Amniotic epithelial cell (primary cell): ENCODE measurements at regions not wholly inside any gene's neighbourhood (a gene's known extent, or its start where the extent isn't known, plus 50 kb on each side); places are given as distances from the start of the nearest gene placed in this dataset.

ENCODE experiments used
- DNase-seq: peaks from one replicate; pipeline ENCODE4 v3.0.0-alpha.2; 2010; ENCODE audit warnings: low read depth

- DNase-seq: no peak
Measured at GRCh38 chr13:109440320-109440719, 346.1 kb downstream of the IRS2 start.

- DNase-seq: no peak
Measured at GRCh38 chr13:109439813-109440212, 346.6 kb downstream of the IRS2 start.

DNA sequence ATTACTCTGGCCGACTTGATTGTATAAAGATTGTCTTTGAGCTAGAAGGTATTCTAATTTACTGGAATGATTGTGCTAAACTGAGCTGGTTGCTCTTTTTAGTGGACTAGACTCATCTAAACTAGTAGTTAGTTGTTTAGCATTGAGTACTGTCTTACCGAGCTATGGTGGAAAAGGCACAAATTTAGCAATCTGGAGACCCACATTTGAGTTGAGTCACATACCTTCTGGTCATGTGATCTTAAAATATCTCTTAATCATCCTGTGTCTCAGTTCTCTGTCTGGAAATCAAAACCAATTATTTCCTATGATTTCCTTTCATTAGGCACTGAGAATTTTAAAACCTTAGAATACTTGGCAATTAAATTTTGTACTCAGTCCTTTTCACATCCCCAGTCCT lies 349.5 kb downstream of the IRS2 start:
- no peak for DNase-seq

- DNase-seq: no peak
Measured at GRCh38 chr13:109436055-109436622, 350.2 kb downstream of the IRS2 start.

GRCh38 chr13:109431217-109431616 lies 355.2 kb downstream of the IRS2 start:
- no peak for DNase-seq

DNA sequence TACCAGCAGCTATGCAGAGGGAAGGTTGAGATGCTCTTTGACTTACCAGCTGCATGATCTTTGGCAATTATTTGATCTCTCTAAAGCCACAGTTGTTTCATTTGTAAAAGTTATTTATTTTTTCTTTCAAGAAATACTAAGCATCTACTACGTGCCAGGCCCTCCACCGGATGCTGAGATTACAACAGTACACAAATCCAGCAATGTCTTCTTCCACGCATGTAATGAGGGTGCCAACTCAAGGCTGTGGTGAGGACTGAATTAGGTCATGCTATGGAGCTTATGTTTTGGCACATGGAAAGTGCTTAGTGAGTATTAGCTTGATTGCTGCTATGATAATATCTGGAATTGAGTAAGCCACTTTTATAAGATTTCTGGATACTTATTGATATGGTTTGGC lies 358.2 kb downstream of the IRS2 start:
- DNase-seq: no peak

GRCh38 chr13:109427695-109428094 lies 358.7 kb downstream of the IRS2 start:
- DNase-seq: no peak

DNA sequence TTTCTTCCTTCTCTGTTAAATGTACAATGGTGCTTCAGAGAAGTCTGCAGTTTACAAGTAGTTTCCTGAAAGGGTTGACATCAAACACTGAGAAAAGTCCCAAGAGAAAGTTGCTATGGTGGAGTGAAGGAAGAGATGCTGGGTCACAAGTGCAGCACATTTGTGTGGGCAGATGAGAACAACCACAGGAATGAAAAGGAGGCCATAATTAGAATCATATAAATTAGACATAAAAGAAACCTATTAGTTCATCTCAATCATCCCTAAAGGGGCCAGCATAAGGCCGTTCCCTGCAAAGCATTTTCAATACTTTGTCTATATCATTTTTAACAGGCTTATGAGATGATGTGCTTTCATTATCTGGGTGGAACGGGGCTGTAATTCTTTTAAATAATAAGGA lies 359.2 kb downstream of the IRS2 start:
- DNase-seq: peak; percentile 65

DNA sequence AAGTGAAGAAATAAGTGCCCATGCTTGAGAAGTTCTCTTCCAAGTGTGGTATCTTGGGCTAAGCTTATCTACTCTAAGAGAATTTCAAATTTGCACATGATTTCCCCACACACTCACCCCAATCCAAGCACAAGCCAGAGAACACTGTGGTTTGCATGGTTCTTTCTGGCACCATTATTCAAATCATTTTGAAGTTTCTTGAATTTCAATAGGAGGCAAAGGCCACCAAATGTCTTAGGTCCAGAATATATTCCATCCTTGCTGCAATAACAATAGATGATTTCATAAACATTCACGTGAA lies 359.7 kb downstream of the IRS2 start:
- peak; percentile 92 for DNase-seq

- no peak for DNase-seq
Measured at GRCh38 chr13:109425821-109426689, 360.3 kb downstream of the IRS2 start.

GRCh38 chr13:109422161-109422560 lies 364.2 kb downstream of the IRS2 start:
- DNase-seq: no peak

GRCh38 chr13:109419896-109420295 lies 366.5 kb downstream of the IRS2 start:
- DNase-seq: no peak

DNA sequence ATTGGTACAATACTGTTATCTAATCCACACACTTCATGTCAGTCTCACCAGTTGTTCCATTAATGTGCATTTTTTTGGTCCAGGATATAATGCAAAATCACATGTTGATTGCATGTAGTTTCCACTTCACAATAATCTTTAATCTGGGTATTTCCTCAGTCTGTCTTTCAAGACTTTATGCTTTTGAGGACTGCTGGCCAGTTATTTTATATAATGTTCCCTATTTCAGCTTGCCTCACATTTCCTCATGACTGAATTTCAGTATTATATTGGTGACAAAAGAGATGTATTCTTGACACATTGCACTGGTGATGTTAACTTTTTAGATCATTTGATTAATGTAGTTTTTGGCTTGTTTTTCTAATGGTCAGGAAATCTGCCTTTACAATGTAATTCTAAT lies 368.3 kb downstream of the IRS2 start:
- DNase-seq: no peak

GRCh38 chr13:109416001-109416400 lies 370.4 kb downstream of the IRS2 start:
- no peak for DNase-seq

DNA sequence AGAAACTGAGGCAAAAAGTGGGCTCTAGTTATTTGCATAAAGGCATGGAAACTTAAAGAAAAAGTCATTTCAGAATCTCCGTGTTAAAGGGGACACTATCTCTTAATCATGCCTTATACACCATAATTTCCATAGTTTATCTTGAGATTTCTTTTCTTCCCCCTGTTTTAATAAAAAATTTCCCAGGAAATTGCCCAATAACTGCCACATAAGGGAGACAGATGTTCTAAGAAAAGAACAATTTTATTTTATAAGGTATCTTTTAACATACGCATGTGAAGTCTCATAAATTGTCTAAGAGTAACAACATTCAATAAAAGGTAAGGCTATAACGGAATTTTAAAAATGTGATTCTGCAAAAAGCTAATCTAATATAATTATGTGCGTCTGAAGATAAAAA lies 371.3 kb downstream of the IRS2 start:
- no peak for DNase-seq

- DNase-seq: peak; percentile 72
Measured at GRCh38 chr13:109412283-109412901, 374.0 kb downstream of the IRS2 start.

GRCh38 chr13:109410868-109411267 lies 375.5 kb downstream of the IRS2 start:
- DNase-seq: no peak

- peak; percentile 61 for DNase-seq
Measured at GRCh38 chr13:109408591-109409382, 377.6 kb downstream of the IRS2 start.

DNA sequence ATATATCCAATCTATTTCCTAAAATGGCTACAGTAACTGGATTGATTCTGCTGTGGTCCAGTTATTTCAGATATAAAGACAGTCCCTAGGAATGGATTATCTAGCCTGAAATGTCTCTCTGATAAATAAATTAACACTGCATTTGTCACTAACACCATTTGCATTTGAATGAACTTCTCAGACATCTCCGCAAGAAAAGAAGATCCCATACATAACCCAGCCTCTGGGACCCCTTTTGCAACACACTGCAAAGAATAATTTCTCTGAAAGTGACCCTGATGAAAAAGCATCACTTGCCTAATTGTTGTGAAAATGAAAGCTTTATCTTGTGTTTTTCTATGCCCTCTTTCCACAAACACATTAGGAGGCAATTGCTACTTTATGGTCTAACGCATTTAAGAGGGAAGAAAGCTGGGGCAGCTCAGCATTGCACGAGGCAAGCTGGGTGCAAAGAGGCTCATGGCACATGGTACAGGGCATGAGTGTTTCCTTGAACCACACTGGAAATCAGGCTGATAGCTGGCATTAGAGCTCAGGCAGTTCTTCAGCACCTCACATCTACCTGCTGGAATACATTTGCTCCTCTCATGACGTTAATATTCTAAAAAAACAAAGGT lies 379.9 kb downstream of the IRS2 start:
- DNase-seq: no peak

DNA sequence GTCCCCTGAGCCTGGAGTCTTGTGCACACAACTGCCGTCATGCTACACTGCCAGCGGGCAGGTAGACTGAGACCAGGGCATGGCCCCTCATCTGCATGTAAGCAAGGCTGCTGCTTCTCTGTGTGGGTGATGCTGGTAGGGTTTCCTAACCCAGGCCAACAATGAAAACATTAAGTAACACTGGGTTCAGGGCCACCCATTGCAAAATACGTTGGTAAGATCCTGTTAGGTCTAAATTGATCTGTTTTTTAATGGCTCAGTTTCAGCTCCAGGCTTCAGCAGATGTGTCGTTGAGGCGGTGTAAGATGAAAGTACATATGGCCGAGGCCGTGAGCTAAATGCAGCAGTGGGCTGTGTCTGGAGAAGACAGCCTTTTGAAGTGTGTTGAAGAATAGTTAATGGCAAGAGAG lies 383.4 kb downstream of the IRS2 start:
- DNase-seq: peak; percentile 23

GRCh38 chr13:109401891-109402290 lies 384.5 kb downstream of the IRS2 start:
- DNase-seq: no peak

DNA sequence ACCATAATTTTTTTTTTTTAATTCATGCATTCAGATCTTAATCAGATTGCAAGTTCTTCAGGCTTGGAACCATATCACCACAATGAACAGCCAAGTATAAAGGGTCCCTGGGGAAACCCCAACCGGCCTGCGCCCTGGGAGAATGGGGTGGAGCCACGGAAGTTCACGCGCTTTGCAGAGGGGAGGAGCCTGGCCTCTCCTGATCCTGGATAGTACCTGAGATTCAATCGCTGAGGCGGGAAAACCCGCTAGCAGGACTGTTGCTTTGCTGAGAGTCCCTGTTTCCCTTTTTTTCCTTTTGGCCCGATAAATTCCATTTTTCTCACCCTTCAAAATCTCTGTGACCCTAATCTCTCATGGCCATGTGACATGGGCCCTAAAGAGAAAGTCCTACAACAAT lies 385.1 kb downstream of the IRS2 start:
- no peak for DNase-seq
